Vagina (tissue), 2 donors: ENCODE measurements at regions not wholly inside any gene's neighbourhood (a gene's known extent, or its start where the extent isn't known, plus 50 kb on each side); places are given as distances from the start of the nearest gene placed in this dataset.

Source experiments
- POLR2A ChIP-seq, 2 donors: fragments of 450-650 bp; IDR thresholded peaks; one replicate each; pipeline ENCODE4 v1.6.1; 2017; ENCODE audit warnings: antibody characterized with exemption in 2 of 2, mild to moderate bottlenecking in 2 of 2, moderate library complexity in 2 of 2
- POLR2AphosphoS5 ChIP-seq, 2 donors: sonication (generic); formaldehyde crosslinking; IDR thresholded peaks; one replicate each; pipeline ENCODE4 v1.9.0; 2017; ENCODE audit warnings: antibody characterized with exemption in 2 of 2, mild to moderate bottlenecking in 2 of 2, low read depth in 1 of 2; ENCODE audit not compliant: insufficient read depth in 1 of 2
- TF ChIP-seq, protein P1 (sequence below), 3 experiments: fragments of 450-650 bp in 2 of 3; fragments of 200-600 bp in 1 of 3; sonication (generic) in 1 of 3; IDR thresholded peaks; one replicate each; pipeline ENCODE4 v1.5.1; 2017 to 2019; ENCODE audit warnings: antibody characterized with exemption in 3 of 3, mild to moderate bottlenecking in 2 of 3, moderate library complexity in 2 of 3

GRCh38 chr11:12603143-12604088 is 70.8 kb upstream of the TEAD1 start:
- TF ChIP-seq, protein P1, sequence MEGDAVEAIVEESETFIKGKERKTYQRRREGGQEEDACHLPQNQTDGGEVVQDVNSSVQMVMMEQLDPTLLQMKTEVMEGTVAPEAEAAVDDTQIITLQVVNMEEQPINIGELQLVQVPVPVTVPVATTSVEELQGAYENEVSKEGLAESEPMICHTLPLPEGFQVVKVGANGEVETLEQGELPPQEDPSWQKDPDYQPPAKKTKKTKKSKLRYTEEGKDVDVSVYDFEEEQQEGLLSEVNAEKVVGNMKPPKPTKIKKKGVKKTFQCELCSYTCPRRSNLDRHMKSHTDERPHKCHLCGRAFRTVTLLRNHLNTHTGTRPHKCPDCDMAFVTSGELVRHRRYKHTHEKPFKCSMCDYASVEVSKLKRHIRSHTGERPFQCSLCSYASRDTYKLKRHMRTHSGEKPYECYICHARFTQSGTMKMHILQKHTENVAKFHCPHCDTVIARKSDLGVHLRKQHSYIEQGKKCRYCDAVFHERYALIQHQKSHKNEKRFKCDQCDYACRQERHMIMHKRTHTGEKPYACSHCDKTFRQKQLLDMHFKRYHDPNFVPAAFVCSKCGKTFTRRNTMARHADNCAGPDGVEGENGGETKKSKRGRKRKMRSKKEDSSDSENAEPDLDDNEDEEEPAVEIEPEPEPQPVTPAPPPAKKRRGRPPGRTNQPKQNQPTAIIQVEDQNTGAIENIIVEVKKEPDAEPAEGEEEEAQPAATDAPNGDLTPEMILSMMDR (IDR thresholded peaks at IDR 0.05), result no peak
- TF ChIP-seq POLR2A (IDR thresholded peaks at IDR 0.05), result no peak
- no peak for TF ChIP-seq POLR2AphosphoS5 (IDR thresholded peaks at IDR 0.05; ENCODE audit: insufficient read depth in 1 of 2, low read depth in 1 of 2)
